ENCODE measurements at regions not wholly inside any gene's neighbourhood (a gene's known extent, or its start where the extent isn't known, plus 50 kb on each side); places are given as distances from the start of the nearest gene placed in this dataset.
"Not testable (repeated sequence)": the region's sequence is repeated elsewhere in the genome, so short reads cannot be mapped to it uniquely, and the experiment has no call there.

DNA sequence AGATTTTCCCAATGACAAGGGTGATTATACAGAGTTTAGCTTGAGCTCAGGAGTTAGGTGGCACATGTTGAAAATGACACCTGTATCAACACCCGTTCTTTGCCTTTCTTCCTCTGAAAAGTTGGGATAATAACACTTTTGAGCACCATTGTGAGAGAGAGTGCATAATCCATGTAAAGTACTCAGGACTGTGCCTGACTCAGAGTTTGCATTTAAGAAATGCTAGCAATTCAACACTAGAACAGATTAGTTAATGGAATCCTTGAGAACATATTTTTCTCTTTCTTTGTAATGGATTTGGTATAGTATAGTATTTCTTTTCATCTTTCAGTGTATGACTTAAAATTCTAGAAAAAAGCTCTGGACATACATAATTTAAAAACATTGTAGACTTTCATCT, 449.2 kb downstream of the GJA1 start:
- no peak for DNase-seq

DNA sequence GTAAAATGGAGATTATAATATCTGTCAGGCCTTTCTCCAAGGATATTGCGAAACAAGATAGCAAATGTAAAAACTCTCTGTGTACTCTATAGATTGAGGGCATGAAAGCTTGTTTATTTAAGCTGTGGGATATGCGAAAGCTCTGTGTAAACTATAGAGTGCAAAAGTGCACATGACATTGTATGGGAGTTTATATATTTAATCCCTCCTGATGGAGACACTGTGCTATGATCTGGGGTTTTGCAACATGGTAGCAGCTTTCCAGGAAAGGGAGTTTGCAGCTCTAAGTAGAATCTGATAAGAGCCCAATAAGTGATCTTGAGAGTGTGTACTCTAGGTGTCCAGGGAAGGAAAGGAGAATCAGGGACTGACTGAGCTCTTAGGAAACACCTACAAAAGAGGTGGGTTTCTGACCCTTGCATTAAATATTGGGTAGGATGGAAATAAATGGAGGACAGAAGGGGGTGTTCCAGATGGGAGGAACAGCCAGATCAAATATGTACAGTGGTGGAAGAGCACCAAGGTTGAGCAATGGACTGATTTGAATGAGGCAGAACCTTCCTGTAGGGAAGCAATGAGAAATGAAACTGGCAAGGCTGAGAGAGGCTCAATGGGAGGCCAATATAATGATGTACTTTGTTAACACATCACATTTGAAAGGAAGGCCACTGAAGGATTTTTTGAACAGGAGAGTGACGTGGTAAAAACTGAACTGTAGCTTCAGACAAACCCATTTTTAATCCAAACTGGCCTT, 450.1 kb downstream of the GJA1 start:
- DNase-seq = no peak

DNA sequence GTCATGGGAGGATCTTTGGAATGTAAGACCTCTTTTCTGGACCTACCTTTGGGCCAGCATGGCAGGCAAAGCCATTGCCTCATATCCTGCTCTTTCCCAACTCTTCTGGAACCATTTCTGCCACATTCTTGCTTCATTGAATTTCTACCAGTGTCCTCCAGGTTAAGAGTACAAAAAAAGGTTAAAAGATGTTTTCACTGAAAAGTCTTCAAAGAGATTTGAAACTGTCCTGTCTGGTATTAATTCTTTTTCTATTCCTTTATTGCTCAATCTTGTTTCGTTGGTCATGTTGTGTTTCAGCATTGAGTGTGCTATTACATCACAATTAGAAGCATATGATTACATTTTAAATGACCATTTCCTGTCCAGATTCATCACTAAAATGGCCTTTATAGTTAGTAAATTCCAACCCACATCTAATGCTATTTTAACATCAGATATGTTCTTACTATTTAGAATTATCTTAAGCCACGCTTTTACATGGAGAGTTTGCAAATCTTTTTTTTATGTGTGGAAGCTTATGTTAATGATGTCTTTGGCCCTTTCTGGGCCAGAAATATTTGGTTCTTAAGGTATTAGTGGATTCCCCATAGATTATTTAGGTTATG, 450.9 kb downstream of the GJA1 start:
- DNase-seq = no peak

DNA sequence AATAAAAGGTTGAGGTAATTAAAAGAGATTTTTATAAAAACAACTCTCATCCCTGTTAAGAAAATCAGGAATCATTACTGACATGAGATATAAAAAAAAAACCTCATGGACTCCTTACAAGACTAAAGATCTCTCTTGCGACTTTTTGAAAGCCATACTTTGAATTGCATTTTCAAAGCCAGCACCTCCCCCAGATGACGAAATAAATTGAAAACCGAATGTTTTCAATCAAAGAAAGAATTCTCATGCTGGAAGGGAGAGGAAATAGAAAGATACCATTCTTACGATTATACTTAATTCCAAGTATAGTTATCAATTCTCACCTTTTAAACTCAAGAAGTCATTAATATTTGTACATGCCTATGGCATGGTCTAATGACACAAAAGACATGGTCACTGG, 452.3 kb downstream of the GJA1 start:
- no peak for DNase-seq

DNA sequence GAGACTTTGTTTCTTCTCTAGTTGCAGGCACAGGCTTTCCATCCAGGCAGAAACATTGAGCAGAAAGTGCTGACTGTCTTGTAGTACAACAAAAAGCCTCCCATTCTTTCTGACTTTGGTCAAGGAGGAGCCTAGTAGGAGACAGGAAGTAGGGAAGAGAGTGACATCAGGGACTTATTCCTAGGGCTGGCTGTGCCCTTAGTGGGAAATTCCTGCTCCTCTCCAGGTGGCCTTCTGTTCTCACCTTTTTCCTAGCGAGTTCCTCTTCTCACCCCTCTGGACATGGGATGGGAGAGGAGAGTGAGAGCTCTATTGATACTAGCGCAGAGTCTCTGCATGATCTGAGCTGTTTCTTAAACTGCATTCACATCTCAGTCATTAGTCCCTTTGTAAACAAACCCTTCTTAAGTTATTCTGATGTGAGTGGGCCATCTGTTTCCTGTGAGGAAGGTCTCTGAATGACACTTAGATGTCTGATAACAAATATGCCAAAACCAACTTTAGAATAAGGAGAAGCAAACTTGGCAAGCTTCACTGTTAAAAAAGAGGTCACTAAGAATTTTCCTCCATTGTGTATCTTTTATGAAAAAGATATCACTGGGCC, 455.0 kb downstream of the GJA1 start:
- no peak for DNase-seq

DNA sequence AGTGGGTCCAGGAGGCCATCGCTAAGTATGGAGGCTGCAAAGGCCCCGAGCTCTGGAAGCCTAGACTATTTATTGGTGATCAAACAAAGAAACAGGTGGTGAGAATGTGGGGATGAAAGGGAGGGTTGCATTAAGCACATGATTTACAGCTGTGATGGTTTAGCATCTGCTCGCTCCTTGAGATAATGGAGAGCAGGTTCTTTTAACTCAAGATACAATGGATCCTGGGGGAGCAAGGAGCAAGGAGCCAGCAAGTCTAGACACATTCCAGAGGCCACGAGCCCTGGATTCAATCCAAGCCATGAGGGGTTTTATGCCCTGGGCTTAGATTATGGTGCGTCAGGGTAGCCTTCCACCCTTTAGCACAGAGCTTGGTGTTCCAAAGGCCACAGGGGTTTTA, 460.3 kb downstream of the GJA1 start:
- not testable (repeated sequence) for DNase-seq

DNA sequence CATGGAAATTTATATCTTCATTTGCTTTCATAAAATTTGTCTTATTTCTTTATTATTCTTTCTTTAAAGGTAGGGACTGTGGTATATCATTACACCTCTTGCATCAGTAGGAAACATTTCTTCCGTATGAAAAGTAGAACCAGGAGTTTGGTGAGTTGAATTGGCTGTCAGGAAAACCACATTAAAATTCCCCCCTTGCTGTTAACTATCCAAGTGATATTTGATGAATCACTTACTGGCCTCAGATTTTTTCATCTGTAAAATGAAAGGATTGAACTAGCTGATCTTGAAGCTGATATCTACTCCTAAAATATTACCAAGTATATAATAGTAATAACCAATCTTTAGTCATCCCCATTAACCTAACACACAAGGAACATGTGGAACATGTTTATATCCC, 460.9 kb downstream of the GJA1 start:
- no peak for DNase-seq

DNA sequence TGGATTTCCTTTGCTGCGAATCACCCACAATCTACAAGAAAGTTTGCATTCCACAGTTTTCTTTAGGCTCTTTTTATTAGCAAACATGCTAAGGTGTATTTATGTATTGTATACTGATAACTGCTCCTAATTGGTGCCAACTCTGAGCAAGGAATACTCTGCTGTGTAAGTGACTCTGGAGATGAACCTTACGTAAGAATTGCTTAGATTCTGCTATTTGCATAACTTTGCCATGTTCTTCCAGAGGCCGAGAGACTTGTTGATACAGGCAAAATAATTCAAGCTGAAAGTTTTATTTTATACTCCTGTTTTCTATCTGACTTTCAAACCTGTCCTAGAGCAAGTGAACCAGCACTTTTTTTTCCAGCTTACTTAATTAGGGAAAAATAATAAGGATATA, 461.3 kb downstream of the GJA1 start:
- no peak for DNase-seq

DNA sequence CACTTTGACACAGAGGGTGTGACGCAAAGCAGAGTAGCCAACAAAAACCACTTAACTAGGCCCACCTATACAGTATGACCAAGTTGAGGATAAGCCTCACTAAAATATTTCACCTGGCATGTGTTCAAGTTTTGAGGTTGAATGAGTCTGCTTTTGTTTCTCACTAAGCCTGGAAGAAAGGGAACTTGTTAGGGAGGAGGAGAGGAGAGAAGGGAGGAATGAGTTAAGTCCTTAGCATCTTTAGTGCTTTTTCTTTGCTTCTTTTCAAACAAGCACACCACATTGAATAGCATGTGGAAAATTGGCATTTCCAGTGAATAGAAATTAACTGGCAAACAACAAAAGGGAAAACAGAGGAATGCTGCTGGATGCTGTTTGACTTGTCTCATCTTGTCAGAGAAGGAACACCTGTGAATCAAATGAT, 461.9 kb downstream of the GJA1 start:
- no peak for DNase-seq

DNA sequence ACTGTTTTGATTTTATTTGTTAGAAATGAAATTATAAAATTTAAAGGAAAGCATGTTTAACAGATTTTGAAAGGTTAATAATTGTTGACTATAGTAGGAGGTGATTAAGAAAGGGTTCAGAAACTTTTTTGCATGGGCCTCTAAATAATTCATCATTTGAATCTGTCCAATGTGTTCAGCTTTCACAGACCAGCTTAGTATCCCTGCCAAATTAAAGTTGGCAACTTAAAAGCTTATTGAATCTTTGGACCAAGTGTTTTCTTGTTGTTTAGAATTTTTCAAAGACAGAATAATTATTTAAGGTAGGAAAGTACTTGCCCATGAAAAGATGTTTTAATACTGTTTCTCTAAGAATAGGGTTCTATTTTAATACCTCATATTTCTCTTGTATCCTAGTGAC, 466.0 kb downstream of the GJA1 start:
- no peak for DNase-seq

DNA sequence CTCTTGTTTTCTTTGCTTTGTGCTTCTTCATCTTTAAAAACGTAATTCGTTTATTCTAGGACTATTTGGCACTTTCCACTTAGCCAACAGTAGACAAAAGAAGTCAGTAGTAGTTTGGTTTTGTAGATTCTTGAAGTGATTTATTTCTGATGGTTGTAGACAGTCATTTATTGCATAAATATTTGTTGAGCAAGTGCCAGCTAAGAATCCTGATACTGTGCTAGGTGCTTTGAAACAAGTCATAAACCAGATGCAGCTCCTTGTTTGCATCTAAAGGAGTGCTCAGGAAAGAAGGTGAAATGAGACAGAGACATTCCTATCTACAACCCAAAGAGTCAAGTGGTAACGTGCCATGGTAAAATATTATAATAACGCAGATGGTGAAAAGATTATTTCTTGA, 469.1 kb downstream of the GJA1 start:
- DNase-seq = no peak

DNA sequence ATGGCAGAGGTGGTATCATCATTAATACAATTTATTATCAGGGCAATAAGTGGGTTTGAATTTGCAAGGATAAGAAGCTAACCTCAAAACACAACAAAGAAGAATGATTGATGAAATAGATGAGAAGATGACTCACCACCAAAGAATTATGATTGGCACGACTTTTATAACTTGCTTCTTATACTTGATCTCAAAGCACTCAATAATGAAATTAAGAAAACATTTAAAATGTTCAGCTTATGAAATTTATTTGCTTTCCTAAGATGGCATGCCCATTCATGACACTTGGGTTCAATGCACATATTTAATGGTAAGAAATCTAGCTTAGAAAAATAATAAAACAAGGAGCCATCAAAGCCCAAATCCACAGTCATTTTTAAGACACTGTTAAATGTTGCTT, 477.5 kb downstream of the GJA1 start:
- DNase-seq = no peak

DNA sequence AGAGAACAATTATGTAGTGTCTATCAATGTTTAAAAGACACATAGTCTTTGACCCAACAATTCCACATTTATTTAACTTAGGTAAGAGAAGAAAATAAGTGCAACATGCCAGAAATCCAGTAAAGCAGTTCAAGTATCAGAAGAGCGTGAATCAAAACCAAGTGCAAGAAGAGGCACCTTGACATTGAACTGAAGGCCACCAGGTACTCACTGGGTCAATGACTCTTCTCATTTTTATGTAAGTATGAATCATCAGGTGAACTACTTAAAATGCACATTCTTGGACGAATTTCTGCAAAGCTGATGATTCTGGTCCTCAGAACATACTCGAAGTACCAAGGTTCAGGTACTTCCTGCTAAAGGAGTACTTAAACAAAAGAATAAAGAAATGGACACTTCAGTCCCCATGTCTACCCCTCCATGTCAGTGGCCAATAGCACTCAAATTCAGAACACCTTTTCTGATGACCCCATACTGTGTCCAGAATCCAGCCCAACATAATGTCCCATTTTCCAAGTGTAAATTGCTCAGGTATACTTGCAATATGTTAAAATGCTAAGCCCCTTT, 481.9 kb downstream of the GJA1 start:
- DNase-seq = no peak

DNA sequence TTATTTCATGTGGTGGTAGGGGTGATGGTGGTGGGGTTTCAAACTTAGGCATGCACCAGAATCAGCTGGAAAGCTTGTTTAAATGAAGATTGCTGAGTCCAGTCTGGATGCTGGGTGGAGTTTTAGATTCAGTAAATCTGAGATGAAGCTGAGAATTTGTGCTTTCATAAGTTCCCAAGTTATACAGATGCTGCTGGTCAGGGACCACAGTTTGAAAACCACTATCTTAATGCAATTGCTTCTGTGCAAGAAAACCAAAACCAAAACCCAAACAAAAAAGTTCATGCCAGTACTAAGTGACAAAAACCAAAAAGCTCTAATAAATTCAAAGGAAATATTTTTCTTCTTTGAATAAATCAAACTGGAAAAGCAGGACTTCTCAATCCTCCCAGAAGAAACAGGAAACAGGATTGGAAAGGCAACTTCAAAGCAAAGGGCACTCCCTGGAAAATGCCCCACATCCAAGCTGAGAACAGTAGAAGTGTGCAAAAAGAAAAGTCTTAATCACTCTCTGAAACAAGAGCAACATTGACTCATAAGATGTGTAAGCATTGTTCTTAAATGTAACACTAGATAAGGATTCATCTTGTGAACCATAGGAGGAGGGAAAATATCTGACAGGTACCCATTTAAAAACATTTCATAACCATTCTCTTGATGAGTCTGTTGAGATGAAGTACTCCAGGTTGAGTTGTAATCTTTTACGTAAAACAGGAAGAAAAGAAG, 481.5 kb upstream of the HSF2 start:
- no peak for DNase-seq

DNA sequence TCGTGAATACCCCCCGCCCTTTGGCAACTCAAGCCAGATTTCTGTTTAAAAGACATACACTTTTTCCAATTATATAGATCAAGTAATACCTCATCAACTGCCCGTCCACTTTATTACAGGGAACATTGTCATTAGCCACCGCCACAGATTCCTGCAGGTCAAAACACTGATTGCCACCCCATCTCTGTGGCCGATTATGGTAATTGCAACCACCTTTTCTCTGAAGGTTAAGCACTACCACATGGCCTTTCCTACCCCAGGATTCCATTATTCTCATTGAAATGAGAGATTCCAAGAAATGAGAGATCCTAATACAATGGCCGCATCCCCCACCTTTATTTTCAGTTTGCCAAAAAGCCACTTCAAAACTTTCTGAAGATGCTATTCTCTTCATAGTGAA, 478.8 kb upstream of the HSF2 start:
- no peak for DNase-seq

DNA sequence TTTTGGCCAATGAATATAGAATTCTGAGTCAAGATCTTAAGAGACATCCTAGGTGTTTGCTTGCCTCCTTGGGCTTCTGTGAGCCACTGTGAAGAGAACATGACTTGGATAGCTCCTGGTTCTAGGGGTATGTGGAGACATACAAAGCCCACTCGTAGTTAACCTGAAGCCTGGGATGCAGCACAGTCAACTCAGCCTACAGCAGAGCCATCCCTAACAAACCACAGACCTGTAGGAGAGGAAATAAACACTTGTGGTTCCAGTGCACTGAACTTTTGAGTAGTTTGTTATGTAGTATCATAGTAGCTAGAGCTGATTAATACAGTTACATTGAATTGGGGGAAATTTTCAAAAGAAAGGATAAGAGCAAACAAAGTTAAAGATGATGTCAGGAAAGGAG, 474.4 kb upstream of the HSF2 start:
- DNase-seq = no peak

DNA sequence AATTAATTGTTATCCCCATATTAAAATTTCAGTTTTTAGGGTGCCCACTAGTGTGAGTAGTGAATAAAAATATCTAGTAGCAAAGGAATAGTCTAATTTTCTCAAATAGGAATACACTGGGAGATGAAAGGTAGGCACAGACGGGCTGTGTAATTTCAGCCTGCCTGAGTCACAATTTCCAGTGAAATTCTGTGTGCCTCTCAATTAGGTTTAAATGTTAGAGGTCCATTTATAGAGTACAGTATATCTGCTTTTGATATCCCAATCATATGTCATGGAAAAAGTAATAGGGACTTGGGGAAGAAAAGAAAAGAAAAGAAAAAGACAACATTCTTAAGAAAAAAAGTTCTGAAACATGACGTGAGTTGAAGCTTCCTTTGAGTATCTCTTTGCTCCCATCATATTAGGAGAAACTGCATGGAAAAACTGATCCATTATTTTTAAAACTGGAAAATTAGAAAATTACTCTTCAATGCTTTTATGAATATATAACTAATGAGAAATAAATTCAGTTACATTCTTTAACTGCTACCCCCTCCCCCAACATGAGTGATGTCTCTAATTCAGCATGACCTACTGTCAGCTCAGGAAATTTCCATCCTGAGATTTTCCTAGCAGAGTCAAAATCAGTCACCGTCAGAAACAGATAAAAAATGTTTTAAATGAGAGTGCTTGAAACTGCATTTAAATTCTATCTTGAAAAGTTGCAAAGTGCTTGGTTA, 473.8 kb upstream of the HSF2 start:
- DNase-seq = no peak

DNA sequence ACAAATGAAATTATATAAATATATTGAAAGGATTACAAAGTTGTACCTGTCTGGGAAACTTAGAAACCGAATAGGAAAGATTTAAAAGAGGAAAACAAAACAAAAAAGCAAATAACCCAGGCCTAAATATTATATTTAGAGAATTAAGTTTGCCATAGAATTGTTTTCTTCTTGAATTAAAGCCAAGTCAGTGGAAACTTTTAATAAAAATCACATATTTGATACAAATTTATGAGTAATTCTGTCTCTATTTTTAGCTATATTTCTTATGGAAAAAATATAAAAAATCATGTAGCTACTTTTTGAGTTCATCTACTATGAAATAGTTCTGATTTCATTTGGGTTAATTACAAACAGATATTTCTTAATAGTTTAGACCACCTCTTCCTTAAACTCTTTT, 470.2 kb upstream of the HSF2 start:
- DNase-seq = no peak

DNA sequence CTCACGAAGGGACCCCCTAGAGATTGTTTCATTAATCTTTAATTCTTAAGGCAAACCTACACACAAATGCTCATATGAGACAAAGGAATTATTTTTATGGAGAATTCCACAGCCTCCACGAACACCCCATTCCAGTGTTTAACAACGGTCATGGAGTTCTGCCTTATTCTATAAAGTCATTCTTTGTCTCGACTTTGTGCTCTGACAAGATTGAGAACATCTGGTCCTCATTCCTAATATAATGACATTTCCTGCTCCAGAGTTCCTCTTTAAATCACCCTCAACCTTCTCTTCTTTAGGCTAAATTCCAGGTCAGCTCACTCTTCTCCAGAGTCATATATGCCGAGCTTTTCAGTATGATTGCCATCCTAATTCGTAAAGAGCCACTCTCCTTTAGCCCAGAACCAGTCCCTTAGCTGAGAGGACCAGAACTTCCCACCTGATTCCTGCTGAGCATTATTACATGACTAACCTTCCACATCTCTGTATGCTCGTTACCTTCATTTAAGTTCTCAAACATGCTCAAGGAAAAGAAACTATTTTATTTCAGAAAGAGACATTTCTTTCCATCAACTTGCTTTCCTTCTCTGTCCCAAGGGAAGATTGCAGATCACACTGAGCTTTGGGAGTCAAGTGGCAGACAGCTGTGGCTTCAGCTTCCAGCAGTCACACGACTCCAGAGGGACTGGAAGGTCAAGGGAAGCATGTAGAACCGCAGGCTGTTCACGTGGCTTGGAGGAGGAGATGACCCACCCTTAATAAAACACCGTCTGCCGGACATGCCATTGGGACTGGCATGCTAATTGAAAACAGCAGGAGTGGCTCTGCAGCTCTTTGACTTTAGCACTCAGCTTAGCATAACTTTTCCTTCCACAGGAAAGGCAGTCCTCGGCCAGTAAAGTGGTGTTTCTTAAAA, 467.1 kb upstream of the HSF2 start:
- no peak for DNase-seq

DNA sequence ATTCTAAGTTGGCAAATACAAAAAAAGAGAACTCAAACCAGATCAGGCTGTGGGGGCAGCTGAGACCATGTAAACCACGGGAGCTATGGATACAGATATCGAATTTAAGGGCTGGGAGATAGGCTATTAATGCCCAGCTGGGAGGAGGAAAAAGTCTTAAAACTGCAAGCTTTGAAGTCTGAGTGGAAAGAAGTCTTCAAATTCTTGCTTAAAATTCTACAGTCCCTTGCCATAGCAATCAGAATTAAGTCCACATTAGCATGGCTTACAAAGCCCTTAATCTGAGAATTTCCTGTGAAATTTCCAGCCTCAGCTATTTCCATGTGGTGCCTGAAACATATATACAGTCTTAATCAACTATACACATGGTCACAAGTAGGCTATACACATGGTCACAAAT, 465.0 kb upstream of the HSF2 start:
- DNase-seq = no peak

DNA sequence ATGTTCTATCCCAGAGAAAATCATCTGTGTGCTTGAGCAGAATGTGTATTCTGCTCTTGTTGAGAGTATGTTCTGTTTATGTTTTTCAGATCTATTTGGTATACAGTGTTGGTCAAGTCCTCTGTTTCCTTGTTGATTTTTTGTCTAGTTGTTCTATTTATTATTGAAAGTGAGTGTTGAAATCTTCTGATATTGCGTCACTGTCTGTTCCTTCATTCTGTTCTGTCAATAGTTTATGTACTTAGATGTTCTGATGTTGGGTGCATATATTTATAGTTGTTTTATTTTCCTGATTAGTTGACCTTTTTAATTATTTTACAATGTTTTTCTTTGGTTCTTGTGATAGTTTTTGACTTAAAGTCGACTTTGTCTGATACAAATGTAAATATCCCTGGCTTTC, 458.7 kb upstream of the HSF2 start:
- no peak for DNase-seq

DNA sequence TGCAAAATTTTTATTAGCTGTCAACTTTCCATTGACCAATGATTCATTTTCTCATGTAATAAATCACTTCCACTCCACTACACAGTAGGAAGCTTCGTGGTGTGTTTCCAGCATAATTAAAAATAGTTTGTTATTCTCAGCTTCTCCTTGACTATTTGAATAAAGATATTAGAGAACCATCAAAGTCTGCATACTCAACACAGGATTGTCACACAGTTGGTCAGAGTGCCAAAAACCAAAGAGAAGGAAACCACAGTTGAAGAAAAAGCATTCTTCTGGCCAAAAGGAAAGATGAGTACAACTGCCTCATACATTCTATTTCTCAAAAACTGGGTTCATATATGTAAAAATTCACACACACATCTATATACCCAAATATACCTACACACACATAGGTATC, 455.1 kb upstream of the HSF2 start:
- no peak for DNase-seq
